ENCODE measurements at regions not wholly inside any gene's neighbourhood (a gene's known extent, or its start where the extent isn't known, plus 50 kb on each side); places are given as distances from the start of the nearest gene placed in this dataset.

- peak; percentile 77; the same call in 1 of the 2 replicates for TF ChIP-seq ZBTB33 (IDR thresholded peaks at IDR 0.05)
Observed at GRCh38 chr12:4214877-4215228, 58.7 kb upstream of the CCND2 start (continued).

GRCh38 chr12:4213471-4213870, 60.1 kb upstream of the CCND2 start:
- no peak for FAIRE-seq
- ChIA-PET POLR2A (interaction anchor here (0.6 to 5.7 kb wide), 5 partner anchors 10 to 392 kb away, joined by 3 to 84 read pairs (median 18); partner anchors contain the start of gene CCND2), SMC1A (ENCODE audit: uncharacterized antibody, unreplicated experiment) (interaction anchor here (0.7 to 7.3 kb wide), 12 partner anchors 10 to 106 kb away, joined by 3 to 54 read pairs (median 4); no protein-coding TSS in a partner anchor), RAD21 (ENCODE audit: unreplicated experiment) (interaction anchor here (1.1 to 4.5 kb wide), 2 partner anchors 21 to 48 kb away, joined by 3 to 58 read pairs; no protein-coding TSS in a partner anchor), CTCF (interaction anchor here (0.8 to 2.5 kb wide), 3 partner anchors 9 to 63 kb away, joined by 3 to 10 read pairs (median 4); no protein-coding TSS in a partner anchor)
- no peak overlapping the region for H3K4me3 ChIP-seq
- intact Hi-C loops (cut with micrococcal nuclease; ENCODE audit: unreplicated experiment): no loop called here
- no peaks in the 10 kb centered on the region for H3K79me2 ChIP-seq (ENCODE audit: control insufficient read depth, insufficient read depth, low read length)
- H3K4me2 ChIP-seq (ENCODE audit: control insufficient read depth, insufficient read depth): no peak overlapping the region
- WGBS (ENCODE audit: insufficient coverage, insufficient replicate concordance, low lambda C conversion rate, missing lambda C conversion rate): 94% methylated on average over 6 of the region's 6 CpGs
- no peaks in the 10 kb centered on the region for H3K9me3 ChIP-seq (replicated peaks; ENCODE audit: control insufficient read depth, insufficient read depth, low read length)
- no peaks in the 10 kb centered on the region for H3K27me3 ChIP-seq (replicated peaks in 1 of 2; ENCODE audit: control insufficient read depth in 2 of 2, insufficient read depth in 2 of 2, low read length in 1 of 2)
- peaks cover 27% of the 10 kb centered on the region for H3K4me1 ChIP-seq (ENCODE audit: control insufficient read depth, insufficient read depth, low read length)
- no peaks in the 10 kb centered on the region for H4K20me1 ChIP-seq (ENCODE audit: control insufficient read depth, insufficient read depth)
- no peak overlapping the region for H3K27ac ChIP-seq (ENCODE audit: control insufficient read depth, insufficient read depth)
- ATAC-seq: no peak
- no peak for DNase-seq (ENCODE audit: low read depth, low spot score)
- no peaks in the 10 kb centered on the region for H3K36me3 ChIP-seq (ENCODE audit: control insufficient read depth in 2 of 2, insufficient read depth in 2 of 2, low read length in 1 of 2)
- no peak overlapping the region for H2AFZ ChIP-seq (ENCODE audit: control insufficient read depth, low read depth, low read length)
- no TSS peak for BruUV-seq (replicated peaks)
- in situ Hi-C loops (cut with MboI): no loop called here
- no peak overlapping the region for H3K9ac ChIP-seq (ENCODE audit: control insufficient read depth, insufficient read depth, low read length)
- TF ChIP-seq RFX5 (IDR thresholded peaks at IDR 0.05; ENCODE audit: low read depth, low read length) (no peak), KAT2A (conservative IDR thresholded peaks at IDR 0.05; ENCODE audit: control insufficient read depth, low read depth, low read length) (no peak), SRF (IDR thresholded peaks at IDR 0.05; ENCODE audit: low read depth in 2 of 2, low read length in 2 of 2) (no peak), HDAC6 (IDR thresholded peaks at IDR 0.05; ENCODE audit: unreplicated experiment) (no peak), REST (IDR thresholded peaks at IDR 0.05; ENCODE audit: low read depth, low read length) (no peak), STAT1 (conservative IDR thresholded peaks at IDR 0.05) (no peak), NFYB (IDR thresholded peaks at IDR 0.05; ENCODE audit: insufficient read depth, low read depth, low read length) (no peak), TCF7 (IDR thresholded peaks at IDR 0.05; ENCODE audit: borderline replicate concordance) (no peak), ZNF217 (IDR thresholded peaks at IDR 0.05) (no peak), DPF2 (IDR thresholded peaks at IDR 0.05) (no peak), SMAD5 (IDR thresholded peaks at IDR 0.05; ENCODE audit: low read depth) (no peak), RELB (IDR thresholded peaks at IDR 0.05; ENCODE audit: low read depth) (no peak), SUPT20H (IDR thresholded peaks at IDR 0.05; ENCODE audit: borderline replicate concordance, control insufficient read depth, low read depth, low read length) (no peak)
